Motor neuron (in vitro differentiated cells): ENCODE measurements at regions not wholly inside any gene's neighbourhood (a gene's known extent, or its start where the extent isn't known, plus 50 kb on each side); places are given as distances from the start of the nearest gene placed in this dataset.

Experiments used
- ATAC-seq, 8 experiments: fragments of 200-7000 bp; cut with Tn5 transposase; replicated peaks in 6 of 8; 2 replicates each; pipeline ENCODE4 v1.8.0; 2021; ENCODE audit warnings: mild to moderate bottlenecking in 8 of 8, moderate library complexity in 8 of 8
- H3K27ac ChIP-seq, 2 donors: fragments of 250-450 bp; sonication (Bioruptor Pico); 2 replicates each; pipeline ENCODE4 v1.9.0; 2021; ENCODE audit warnings: antibody characterized with exemption in 2 of 2, mild to moderate bottlenecking in 2 of 2, moderate library complexity in 1 of 2
- H3K4me1 ChIP-seq, 2 donors: fragments of 250-450 bp; sonication (Bioruptor Pico); replicated peaks in 1 of 2; 2 replicates each; pipeline ENCODE4 v1.6.1; 2021; ENCODE audit warnings: antibody characterized with exemption in 2 of 2, mild to moderate bottlenecking in 2 of 2, moderate library complexity in 1 of 2
- H3K4me3 ChIP-seq, 5 donors: fragments of 250-450 bp; sonication (Bioruptor Pico); 2 replicates each; pipeline ENCODE4 v1.9.0; 2021; ENCODE audit warnings: antibody characterized with exemption in 5 of 5, mild to moderate bottlenecking in 5 of 5, moderate library complexity in 4 of 5
- WGBS, 10 experiments: fragments of 450-650 bp; shearing (Covaris generic); methylation state at CpG; one replicate each; pipeline ENCODE4 v1.0.0; 2022; 5-methylcytosine and 5-hydroxymethylcytosine counted together
- in situ Hi-C, 9 experiments: fragments of 400-800 bp; cut with MboI; loops; one replicate each; pipeline ENCODE4 v1.15.0; 2021; ENCODE audit warnings: low sequenced_read_pairs in 9 of 9, low pct_unique_long_range_greater_than_20kb in 2 of 9; ENCODE audit not compliant: unreplicated experiment in 9 of 9

GRCh38 chr6:142696123-142697000 lies 248.6 kb downstream of the HIVEP2 start:
- 36 to 94% (median 76%) methylated on average over 2 to 12 of the region's 12 CpGs; no CpG with 5 or more reads in 1 of the 10 experiments for WGBS, 10 experiments
- peaks cover 21% of the 10 kb centered on the region in 2 donors for H3K4me1 ChIP-seq
- no peak overlapping the region for H3K27ac ChIP-seq
- no peak overlapping the region for H3K4me3 ChIP-seq
- in situ Hi-C loops = loop anchor here in 8 of 9 experiments (10.0 to 25.0 kb wide), 8 partner anchors 191 to 741 kb away; partner anchors contain the start of gene HIVEP2 (in 1 of the 8)
- ATAC-seq = peak in 3 of 8 experiments; percentile 33 to 77 (median 38)

- no peak for ATAC-seq
- H3K4me1 ChIP-seq = peaks cover 22% of the 10 kb centered on the region in 2 donors
- in situ Hi-C loops = loop anchor here in 8 of 9 experiments (10.0 to 25.0 kb wide), 8 partner anchors 190 to 740 kb away; partner anchors contain the start of gene HIVEP2 (in 1 of the 8)
- H3K27ac ChIP-seq = no peak overlapping the region
- no peak overlapping the region for H3K4me3 ChIP-seq
- WGBS, 10 experiments = 90 to 100% (median 100%) methylated on average over 1 to 3 of the region's 3 CpGs; no CpG with 5 or more reads in 4 of the 10 experiments
These were observed 248.0 kb downstream of the HIVEP2 start for GRCh38 chr6:142697001-142697335.

- in situ Hi-C loops = loop anchor here in 8 of 9 experiments (10.0 to 25.0 kb wide), 8 partner anchors 189 to 739 kb away; partner anchors contain the start of gene HIVEP2 (in 1 of the 8)
- ATAC-seq = peak in 3 of 8 experiments; percentile 16 to 47 (median 21)
- 50 to 100% (median 84%) methylated on average over 1 to 4 of the region's 4 CpGs for WGBS, 10 experiments
- Histone ChIP-seq H3K4me3 (no peak overlapping the region), H3K27ac (no peak overlapping the region), H3K4me1 (peaks cover 25 to 28% of the 10 kb centered on the region in 2 donors)
These were observed 247.1 kb downstream of the HIVEP2 start for GRCh38 chr6:142697922-142698321.

GRCh38 chr6:142698751-142699150 lies 246.2 kb downstream of the HIVEP2 start:
- 80 to 100% (median 97%) methylated on average over 1 to 2 of the region's 2 CpGs; no CpG with 5 or more reads in 6 of the 10 experiments for WGBS, 10 experiments
- ATAC-seq = no peak

GRCh38 chr6:142699391-142699790 lies 245.6 kb downstream of the HIVEP2 start:
- H3K4me3 ChIP-seq = no peak overlapping the region
- WGBS, 10 experiments = 0 to 100% (median 85%) methylated on average over 1 of the region's 2 CpGs; no CpG with 5 or more reads in 4 of the 10 experiments
- in situ Hi-C loops = loop anchor here in 8 of 9 experiments (10.0 to 25.0 kb wide), 8 partner anchors 188 to 738 kb away; partner anchors contain the start of gene HIVEP2 (in 1 of the 8)
- peaks cover 25% of the 10 kb centered on the region in 2 donors for H3K4me1 ChIP-seq
- H3K27ac ChIP-seq = no peak overlapping the region
- no peak for ATAC-seq

More at GRCh38 chr6:142698751-142699150, 246.2 kb downstream of the HIVEP2 start:
- Histone ChIP-seq H3K27ac (no peak overlapping the region), H3K4me3 (no peak overlapping the region), H3K4me1 (peaks cover 25% of the 10 kb centered on the region in 2 donors)
- in situ Hi-C loops = loop anchor here in 8 of 9 experiments (10.0 to 25.0 kb wide), 8 partner anchors 189 to 739 kb away; partner anchors contain the start of gene HIVEP2 (in 1 of the 8)

GRCh38 chr6:142700032-142700431 lies 244.9 kb downstream of the HIVEP2 start:
- no peak for ATAC-seq
- in situ Hi-C loops = no loop called here
- Histone ChIP-seq H3K27ac (no peak overlapping the region), H3K4me1 (peaks cover 25% of the 10 kb centered on the region in 2 donors), H3K4me3 (no peak overlapping the region)
- 78 to 100% (median 95%) methylated on average over 2 to 4 of the region's 4 CpGs; no CpG with 5 or more reads in 2 of the 10 experiments for WGBS, 10 experiments

- in situ Hi-C loops = no loop called here
- H3K4me1 ChIP-seq = peaks cover 25% of the 10 kb centered on the region in 2 donors
- 32 to 93% (median 63%) methylated on average over 1 to 7 of the region's 7 CpGs; no CpG with 5 or more reads in 2 of the 10 experiments for WGBS, 10 experiments
- no peak overlapping the region for H3K4me3 ChIP-seq
- peak in 5 of 8 experiments; percentile 13 to 56 (median 43) for ATAC-seq
- no peak overlapping the region for H3K27ac ChIP-seq
These were observed 244.2 kb downstream of the HIVEP2 start for GRCh38 chr6:142700671-142701312.
